SH-SY5Y (cell line): ENCODE measurements at regions not wholly inside any gene's neighbourhood (a gene's known extent, or its start where the extent isn't known, plus 50 kb on each side); places are given as distances from the start of the nearest gene placed in this dataset.

Experiments
- GATA2 ChIP-seq: IDR thresholded peaks from 2 replicates; pipeline ENCODE4 v1.6.1; 2011; ENCODE audit warnings: mild to moderate bottlenecking, low read depth, low read length
- GATA3 ChIP-seq: IDR thresholded peaks from 2 replicates; pipeline ENCODE4 v1.6.1; 2011; ENCODE audit warnings: low read depth, mild to moderate bottlenecking, low read length, moderate library complexity

DNA sequence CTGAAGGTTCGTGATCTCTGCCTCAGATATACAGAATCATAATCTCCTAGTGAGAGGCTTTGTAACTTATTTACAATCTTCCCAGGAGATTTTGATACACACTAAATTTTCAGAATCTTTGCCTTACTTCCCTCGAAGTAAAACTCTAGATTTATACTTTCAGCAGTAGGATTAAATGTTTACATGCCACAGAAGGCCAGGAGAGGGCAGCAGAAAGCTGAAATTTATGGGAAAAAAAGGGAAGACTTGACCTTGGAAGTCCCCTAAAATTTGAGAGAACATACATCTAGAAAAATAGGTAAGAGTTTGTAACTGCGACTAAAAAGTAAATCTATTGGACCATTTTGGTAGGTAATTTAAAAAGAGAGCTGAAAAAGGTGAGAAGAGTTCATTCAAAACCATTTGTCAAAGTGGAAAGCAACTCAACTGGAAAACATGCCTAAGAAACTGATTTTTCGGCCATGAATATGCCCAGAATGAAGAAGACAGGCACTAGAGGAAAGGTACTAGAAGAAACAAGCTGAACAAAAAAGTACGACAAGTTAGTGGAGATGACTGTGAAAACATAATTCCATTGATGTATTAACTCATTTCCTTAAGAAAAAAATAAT lies 242.0 kb upstream of the MDGA2 start:
- TF ChIP-seq GATA2 (no peak), GATA3 (no peak)
